ENCODE measurements at regions not wholly inside any gene's neighbourhood (a gene's known extent, or its start where the extent isn't known, plus 50 kb on each side); places are given as distances from the start of the nearest gene placed in this dataset.
A peak's percentile ranks its signal among the peaks of the same experiment; 100 is the strongest.

DNA sequence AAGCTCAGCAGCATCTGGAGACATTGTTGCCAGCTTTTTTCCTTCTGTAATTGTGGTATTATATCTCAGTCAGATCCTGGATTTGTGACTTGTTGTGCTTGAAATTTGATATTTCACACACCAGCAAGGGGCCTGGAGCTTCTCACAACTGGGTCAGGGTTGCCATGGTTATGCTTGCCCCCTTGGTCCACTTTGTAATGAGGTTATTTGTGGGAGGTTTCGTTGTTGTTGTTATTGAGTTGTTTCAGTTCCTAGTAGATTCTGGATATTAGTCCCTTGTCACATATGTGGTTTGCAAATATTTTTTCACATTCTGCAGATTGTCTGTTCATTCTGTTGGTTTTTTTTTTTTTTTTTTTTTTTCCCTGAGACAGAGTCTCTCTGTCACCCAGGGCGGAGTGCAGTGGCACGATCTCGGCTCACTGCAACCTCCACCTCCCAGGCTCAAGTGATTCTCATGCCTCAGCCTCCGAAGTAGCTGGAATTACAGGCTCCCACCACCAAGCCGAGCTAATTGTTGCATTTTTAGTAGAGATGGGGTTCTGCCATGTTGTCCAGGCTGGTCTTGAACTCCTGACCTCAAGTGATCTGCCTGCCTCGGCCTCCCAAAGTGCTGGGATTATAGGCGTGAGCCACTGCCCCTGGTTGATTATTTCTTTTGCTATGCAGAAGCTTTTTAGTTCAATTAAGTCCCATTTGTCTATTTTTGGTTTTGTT is 80.6 kb upstream of the ETV6 start:
- FAIRE-seq = peak; percentile 95

GRCh38 chr12:11569716-11570115 is 79.8 kb upstream of the ETV6 start:
- peak; percentile 21 for FAIRE-seq

DNA sequence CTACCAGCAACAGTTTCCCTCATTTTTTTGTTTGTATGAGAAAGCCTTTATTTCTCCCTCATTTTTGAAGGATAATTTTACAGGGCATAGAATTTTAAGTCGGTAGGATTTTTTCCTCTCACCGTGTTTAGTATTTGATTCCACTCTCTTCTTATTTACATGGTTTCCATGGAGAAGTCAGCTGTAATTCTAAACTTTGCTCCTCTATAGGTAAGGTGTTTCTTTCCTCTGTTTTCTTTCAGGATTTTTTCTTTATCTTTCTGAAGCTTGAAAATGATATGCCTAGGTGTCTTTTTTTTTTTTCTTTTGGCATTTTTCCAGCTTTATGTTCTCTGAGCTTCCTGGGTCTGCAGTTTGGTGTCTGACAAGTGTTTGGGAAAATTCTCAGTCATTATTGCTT is 75.6 kb upstream of the ETV6 start:
- FAIRE-seq = no peak

DNA sequence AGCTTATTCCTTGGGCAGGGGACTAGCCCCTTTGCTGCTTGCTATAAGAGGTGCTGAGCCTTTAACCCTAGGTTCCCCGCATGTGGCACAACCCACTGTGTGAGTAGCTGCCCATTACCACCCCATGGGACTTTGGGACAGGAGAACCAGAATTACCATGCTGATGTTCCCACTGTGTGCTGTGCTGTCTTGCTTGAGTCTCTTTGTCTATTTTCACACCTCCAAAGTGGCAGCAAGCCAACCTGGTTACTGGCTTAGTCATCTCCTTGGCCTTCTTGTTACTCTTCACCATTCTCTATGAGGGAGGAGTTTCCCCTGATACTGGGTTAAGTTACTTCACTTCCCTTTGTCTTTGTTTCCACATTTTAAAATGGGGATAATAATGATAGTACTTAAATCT is 73.4 kb upstream of the ETV6 start:
- FAIRE-seq = no peak

- no peak for FAIRE-seq
Measured at GRCh38 chr12:11577658-11578260, 71.7 kb upstream of the ETV6 start.

DNA sequence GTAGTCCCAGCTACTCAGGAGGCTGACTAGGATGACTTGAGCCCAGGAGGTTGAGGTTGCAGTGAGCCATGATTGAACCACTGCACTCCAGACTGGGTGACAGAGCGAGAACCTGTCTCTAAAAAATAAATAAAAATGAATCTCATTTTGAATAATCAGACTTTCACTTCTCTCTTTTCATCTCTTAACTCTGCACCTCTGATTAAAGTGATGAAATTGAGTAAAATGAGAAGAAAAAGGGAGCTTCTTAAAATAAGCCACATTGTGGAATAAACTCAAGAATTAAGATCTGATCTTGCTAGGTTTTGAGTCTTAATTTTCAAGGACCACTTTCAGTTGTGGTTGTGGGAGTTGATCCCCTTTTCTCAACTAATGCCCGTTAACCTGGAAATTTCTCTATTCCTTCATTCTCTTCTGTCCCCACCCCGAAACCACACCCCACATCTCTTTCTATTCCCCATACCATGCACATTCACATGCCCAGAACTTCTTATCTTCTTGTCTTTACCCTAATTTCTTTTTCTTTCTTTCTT is 70.9 kb upstream of the ETV6 start:
- no peak for FAIRE-seq

DNA sequence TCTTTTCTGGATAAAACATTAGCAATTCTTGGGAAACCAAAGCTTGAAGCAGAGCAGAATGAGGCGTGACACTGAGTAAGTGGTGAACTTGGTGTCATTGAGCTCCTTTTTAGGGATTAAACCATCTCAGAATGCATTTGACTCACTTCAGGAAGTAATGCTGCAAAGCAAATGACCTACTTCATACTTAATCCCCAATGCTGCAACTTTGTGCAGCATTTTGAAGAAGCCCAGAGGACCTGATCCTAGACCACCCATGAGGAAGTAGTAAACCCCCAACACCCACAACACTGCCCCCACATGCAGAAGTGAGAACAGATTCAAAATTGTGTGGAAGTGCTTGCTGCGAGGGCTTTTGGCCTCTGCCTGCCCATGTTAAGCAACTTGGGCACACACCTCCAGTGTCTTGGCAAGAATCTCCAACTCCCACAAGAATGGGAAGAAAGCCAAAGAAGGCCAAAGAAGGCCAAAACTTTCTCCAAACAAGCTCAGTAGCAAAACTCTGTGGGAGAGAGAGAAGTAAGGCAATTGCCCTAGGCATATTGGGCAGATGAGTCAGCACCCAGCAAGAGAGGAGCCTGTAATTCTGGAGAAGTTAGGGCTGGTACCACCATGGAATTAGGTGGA is 69.2 kb upstream of the ETV6 start:
- no peak for FAIRE-seq

GRCh38 chr12:11581179-11581755 is 68.2 kb upstream of the ETV6 start:
- FAIRE-seq = peak; percentile 96

GRCh38 chr12:11584221-11584855 is 65.1 kb upstream of the ETV6 start:
- FAIRE-seq = no peak

DNA sequence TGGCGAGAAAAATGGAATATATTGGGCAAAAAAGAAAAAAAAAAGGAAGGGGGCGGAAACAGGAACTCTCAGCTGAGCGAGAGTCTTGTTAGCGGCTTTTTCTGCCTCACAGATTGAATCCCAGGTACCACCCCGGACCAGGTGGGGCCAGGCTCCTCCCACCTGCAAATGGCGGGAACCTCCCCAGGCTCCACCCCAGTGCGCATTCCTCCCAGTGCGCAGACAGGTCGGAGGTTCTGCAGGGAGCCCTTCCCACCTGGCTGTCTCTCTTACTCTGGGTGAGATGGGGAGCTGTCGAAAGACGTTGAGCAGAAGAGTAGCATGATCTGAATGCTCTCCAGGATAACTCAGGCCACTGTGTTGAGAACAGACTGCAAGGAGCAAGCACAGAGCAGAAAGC is 57.0 kb upstream of the ETV6 start:
- no peak for FAIRE-seq

DNA sequence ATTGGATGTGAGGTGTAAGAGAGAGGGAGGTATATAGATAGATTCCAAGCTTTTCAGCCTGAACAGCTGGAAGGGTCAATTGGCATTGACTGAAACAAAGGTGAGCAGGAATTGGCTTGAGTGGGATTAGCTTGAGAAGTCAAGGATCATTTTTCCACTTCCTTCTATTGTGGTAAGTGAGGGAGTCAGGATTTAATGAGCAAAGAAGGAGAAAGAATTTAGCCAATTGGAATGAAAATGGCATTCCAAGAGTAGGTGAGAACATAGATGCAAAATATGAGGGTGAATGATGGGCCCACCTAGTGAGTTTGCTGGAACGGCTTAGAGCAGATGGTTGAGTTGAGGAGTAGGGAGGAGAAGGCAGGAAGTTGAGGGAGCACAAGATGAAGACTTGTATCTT is 56.5 kb upstream of the ETV6 start:
- no peak for FAIRE-seq

GRCh38 chr12:11595080-11595479 is 54.4 kb upstream of the ETV6 start:
- no peak for FAIRE-seq

DNA sequence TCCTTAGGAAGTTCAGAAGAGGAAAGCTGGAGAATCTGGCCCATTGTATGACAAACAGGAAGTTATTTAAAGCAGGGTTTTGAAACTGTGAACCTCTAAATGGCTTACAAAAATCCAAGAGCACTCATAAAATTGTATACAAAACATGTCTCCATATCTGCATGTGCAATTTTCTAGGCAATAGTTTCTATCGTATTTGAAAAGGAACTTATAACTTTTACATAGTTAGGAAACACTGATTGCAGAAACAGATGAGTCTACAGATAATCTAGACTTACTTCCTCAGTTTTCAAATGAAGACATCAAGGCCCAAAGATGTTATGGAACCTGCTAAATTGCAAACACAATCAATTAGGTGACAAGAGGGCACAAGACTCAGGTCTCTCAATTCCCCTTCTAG is 53.3 kb upstream of the ETV6 start:
- no peak for FAIRE-seq

DNA sequence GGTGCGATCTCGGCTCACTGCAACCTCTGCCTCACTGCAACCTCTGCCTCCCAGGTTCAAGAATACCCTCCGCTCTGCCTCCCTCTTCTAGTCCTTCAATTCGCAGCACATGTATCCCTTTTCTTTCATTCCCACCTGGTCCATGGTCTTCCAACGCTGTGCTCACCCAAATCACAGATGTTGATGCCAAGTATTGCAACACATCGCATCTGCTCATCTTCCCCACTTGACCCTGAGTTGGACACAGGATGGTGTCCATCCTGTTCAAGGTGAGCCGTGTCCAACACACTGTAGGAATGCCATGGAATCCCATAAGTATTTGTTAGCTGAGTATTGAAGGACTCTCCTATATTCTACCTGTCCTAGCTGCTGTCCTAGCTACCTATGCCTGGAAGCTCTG is 50.6 kb upstream of the ETV6 start:
- FAIRE-seq = no peak
